CD4-positive, alpha-beta T cell (primary cell): ENCODE measurements at regions not wholly inside any gene's neighbourhood (a gene's known extent, or its start where the extent isn't known, plus 50 kb on each side); places are given as distances from the start of the nearest gene placed in this dataset.

Source experiments
- ATAC-seq: fragments of 200-7000 bp; cut with Tn5 transposase; one replicate; pipeline ENCODE4 v1.10.0; 2022; ENCODE audit warnings: mild to moderate bottlenecking; ENCODE audit not compliant: poor library complexity
- CTCF ChIA-PET: fragments of 350-600 bp; sonication (Branson Sonifier 250); formaldehyde crosslinking; loops from one replicate; lab custom pipeline; 2021; ENCODE audit warnings: antibody characterized with exemption, inconsistent platforms; lab: Charles Lee
- POLR2A ChIA-PET: fragments of 350-600 bp; sonication (Branson Sonifier 250); formaldehyde crosslinking; loops from one replicate; lab custom pipeline; 2021; ENCODE audit warnings: antibody characterized with exemption, inconsistent platforms; lab: Charles Lee
- DNase-seq, 14 experiments: peaks; one replicate each; pipeline ENCODE4 v3.0.0-alpha.2; 2013 to 2020; ENCODE audit warnings: mixed read lengths in 2 of 14
- H3K27ac ChIP-seq, 2 donors: one replicate each; pipeline versions ENCODE4 v1.5.1 to v1.7.0; 2013; ENCODE audit warnings: low read length in 2 of 2, low read depth in 1 of 2, mild to moderate bottlenecking in 1 of 2
- H3K27me3 ChIP-seq, 2 experiments: 1 replicate in 1 of 2; 2 replicates in 1 of 2; pipeline versions ENCODE4 v1.6.1 to v1.7.0; 2013; ENCODE audit warnings: low read length in 2 of 2, control low read depth in 1 of 2, mild to moderate bottlenecking in 1 of 2, moderate library complexity in 1 of 2; ENCODE audit not compliant: insufficient read depth in 2 of 2, control insufficient read depth in 1 of 2
- H3K36me3 ChIP-seq: one replicate; pipeline ENCODE4 v1.6.1; 2013; ENCODE audit warnings: low read length, control low read depth; ENCODE audit not compliant: insufficient read depth
- H3K4me1 ChIP-seq: one replicate; pipeline ENCODE4 v1.6.1; 2013; ENCODE audit warnings: low read length, control low read depth; ENCODE audit not compliant: insufficient read depth
- H3K4me3 ChIP-seq: one replicate; pipeline ENCODE4 v1.5.1; 2013; ENCODE audit warnings: mild to moderate bottlenecking, low read length, moderate library complexity
- H3K9me3 ChIP-seq, 2 experiments: 1 replicate in 1 of 2; 2 replicates in 1 of 2; pipeline versions ENCODE4 v1.6.1 to v1.7.0; 2013; ENCODE audit warnings: low read length in 2 of 2, mild to moderate bottlenecking in 2 of 2, control low read depth in 1 of 2, moderate library complexity in 1 of 2; ENCODE audit not compliant: control insufficient read depth in 1 of 2, insufficient read depth in 1 of 2
- H3K27ac Mint-ChIP-seq: one replicate; pipeline ENCODE4 v1.8.0; 2020; ENCODE audit warnings: mixed read lengths
- H3K27me3 Mint-ChIP-seq: one replicate; pipeline ENCODE4 v1.8.0; 2021; ENCODE audit warnings: mixed read lengths
- H3K36me3 Mint-ChIP-seq: one replicate; pipeline ENCODE4 v1.8.0; 2021; ENCODE audit warnings: low read depth, mixed read lengths
- H3K4me1 Mint-ChIP-seq: one replicate; pipeline ENCODE4 v1.8.0; 2021; ENCODE audit warnings: low read depth, mixed read lengths
- H3K4me3 Mint-ChIP-seq: one replicate; pipeline ENCODE4 v1.8.0; 2020; ENCODE audit warnings: mild to moderate bottlenecking, mixed read lengths
- H3K9me3 Mint-ChIP-seq: one replicate; pipeline ENCODE4 v1.8.0; 2020; ENCODE audit warnings: mixed read lengths
- intact Hi-C, 2 experiments: fragments of 100-400 bp; cut with DNase I in 1 of 2; cut with micrococcal nuclease in 1 of 2; formaldehyde crosslinking; loops; one replicate each; pipeline versions ENCODE4 v1.15.1 to v1.9.0; 2023 to 2025; cut with DNase I, micrococcal nuclease
- TF ChIP-seq, protein P1 (sequence below): fragments of 200-600 bp; IDR thresholded peaks from one replicate; pipeline ENCODE4 v1.8.0; 2022; ENCODE audit warnings: antibody characterized with exemption, mild to moderate bottlenecking

DNA sequence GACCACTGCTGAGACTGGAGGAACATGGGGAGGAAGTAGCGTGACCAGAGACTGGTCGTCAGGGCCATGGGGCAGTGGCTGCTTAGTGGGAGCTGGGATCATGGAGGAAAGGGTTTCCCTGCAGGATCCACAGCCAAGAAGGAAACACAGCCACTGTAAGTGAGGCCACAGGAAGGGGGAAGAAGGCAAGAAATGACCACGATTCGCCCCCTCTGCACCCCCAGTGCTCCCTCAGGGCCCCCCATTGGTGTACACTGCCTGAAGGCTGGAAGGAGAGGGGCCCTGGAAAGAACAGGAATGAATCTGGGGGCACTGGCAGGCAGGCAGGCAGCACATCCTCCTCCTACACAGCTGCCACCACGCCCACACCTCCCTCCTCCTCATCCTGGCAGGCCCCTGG, 62.5 kb upstream of the RMDN2 start:
- DNase-seq (no peak), ATAC-seq (no peak)
- peaks cover 17% of the 10 kb centered on the region for H3K27me3 Mint-ChIP-seq
- H3K4me3 ChIP-seq, result no peak overlapping the region
- CTCF ChIA-PET, result no interaction called here
- no peaks in the 10 kb centered on the region for H3K9me3 Mint-ChIP-seq
- H3K36me3 ChIP-seq, result no peaks in the 10 kb centered on the region
- POLR2A ChIA-PET, result no interaction called here
- H3K9me3 ChIP-seq, result peaks cover 0 to 4% of the 10 kb centered on the region in 2 experiments
- H3K36me3 Mint-ChIP-seq, result no peaks in the 10 kb centered on the region
- no peaks in the 10 kb centered on the region for H3K4me1 ChIP-seq
- H3K4me3 Mint-ChIP-seq, result no peak overlapping the region
- intact Hi-C loops, result no loop called here
- TF ChIP-seq, protein P1, sequence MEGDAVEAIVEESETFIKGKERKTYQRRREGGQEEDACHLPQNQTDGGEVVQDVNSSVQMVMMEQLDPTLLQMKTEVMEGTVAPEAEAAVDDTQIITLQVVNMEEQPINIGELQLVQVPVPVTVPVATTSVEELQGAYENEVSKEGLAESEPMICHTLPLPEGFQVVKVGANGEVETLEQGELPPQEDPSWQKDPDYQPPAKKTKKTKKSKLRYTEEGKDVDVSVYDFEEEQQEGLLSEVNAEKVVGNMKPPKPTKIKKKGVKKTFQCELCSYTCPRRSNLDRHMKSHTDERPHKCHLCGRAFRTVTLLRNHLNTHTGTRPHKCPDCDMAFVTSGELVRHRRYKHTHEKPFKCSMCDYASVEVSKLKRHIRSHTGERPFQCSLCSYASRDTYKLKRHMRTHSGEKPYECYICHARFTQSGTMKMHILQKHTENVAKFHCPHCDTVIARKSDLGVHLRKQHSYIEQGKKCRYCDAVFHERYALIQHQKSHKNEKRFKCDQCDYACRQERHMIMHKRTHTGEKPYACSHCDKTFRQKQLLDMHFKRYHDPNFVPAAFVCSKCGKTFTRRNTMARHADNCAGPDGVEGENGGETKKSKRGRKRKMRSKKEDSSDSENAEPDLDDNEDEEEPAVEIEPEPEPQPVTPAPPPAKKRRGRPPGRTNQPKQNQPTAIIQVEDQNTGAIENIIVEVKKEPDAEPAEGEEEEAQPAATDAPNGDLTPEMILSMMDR, result no peak
- H3K27ac ChIP-seq, result no peak overlapping the region
- peaks cover 0 to 2% of the 10 kb centered on the region in 2 experiments for H3K27me3 ChIP-seq
- H3K27ac Mint-ChIP-seq, result no peak overlapping the region
- H3K4me1 Mint-ChIP-seq, result no peaks in the 10 kb centered on the region

DNA sequence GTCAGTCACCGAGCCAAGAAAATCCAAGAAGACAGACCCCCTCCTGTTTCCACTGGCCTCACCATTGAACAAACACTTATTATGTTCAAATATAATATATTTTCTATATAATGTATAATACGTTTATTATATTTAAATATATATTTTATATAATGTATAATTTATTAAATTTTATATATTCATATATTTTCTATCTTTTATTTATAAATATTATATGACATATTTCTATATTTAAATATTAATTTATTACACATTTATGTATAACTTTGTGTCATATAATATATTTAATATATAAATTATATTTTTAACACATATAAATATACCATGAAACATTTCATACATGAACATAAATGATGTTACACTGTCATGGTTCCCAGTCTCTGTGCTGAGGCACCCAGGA, 60.9 kb upstream of the RMDN2 start:
- Mint-ChIP-seq H3K27me3 (peaks cover 17% of the 10 kb centered on the region), H3K4me1 (no peaks in the 10 kb centered on the region), H3K9me3 (no peaks in the 10 kb centered on the region), H3K36me3 (no peaks in the 10 kb centered on the region), H3K4me3 (no peak overlapping the region), H3K27ac (no peak overlapping the region)
- H3K4me3 ChIP-seq, result no peak overlapping the region
- CTCF ChIA-PET, result no interaction called here
- POLR2A ChIA-PET, result no interaction called here
- peaks cover 0 to under 1% of the 10 kb centered on the region in 2 experiments for H3K9me3 ChIP-seq
- ATAC-seq (no peak), DNase-seq (no peak)
- H3K4me1 ChIP-seq, result no peaks in the 10 kb centered on the region
- H3K27ac ChIP-seq, result no peak overlapping the region
- TF ChIP-seq, protein P1, result no peak
- no peaks in the 10 kb centered on the region for H3K36me3 ChIP-seq
- H3K27me3 ChIP-seq, result peaks cover 0 to 2% of the 10 kb centered on the region in 2 experiments
- intact Hi-C loops, result no loop called here

DNA sequence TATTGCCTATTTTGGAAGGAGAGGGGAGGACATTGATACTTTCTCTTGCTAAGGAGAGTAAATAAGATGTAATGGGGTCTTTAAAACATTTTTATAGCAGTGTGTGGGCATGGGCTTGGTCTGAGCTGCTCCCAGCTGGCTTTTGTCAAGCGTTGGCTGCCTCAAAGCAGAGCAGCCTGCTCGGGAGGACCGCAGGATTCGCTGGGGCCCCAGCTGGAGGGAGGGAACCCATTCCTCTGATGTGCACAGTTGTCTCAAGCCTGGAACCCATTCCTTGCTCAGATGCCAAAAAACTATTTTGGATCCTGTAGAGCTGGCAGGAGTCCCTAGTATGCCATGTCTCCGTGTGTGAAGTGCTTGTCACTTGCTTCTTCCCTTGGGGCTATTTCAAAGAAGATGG, 59.4 kb upstream of the RMDN2 start:
- ChIA-PET CTCF (no interaction called here), POLR2A (no interaction called here)
- peaks cover 17% of the 10 kb centered on the region for H3K27me3 Mint-ChIP-seq
- H3K27me3 ChIP-seq, result no peaks in the 10 kb centered on the region
- no peaks in the 10 kb centered on the region for H3K36me3 ChIP-seq
- no peaks in the 10 kb centered on the region for H3K36me3 Mint-ChIP-seq
- H3K4me3 ChIP-seq, result no peak overlapping the region
- H3K9me3 Mint-ChIP-seq, result no peaks in the 10 kb centered on the region
- no peaks in the 10 kb centered on the region for H3K4me1 Mint-ChIP-seq
- no peaks in the 10 kb centered on the region for H3K4me1 ChIP-seq
- DNase-seq, result no peak
- ATAC-seq, result no peak
- no peak overlapping the region for H3K27ac Mint-ChIP-seq
- H3K4me3 Mint-ChIP-seq, result no peak overlapping the region
- no peaks in the 10 kb centered on the region for H3K9me3 ChIP-seq
- no peak overlapping the region for H3K27ac ChIP-seq
- intact Hi-C loops, result no loop called here
- TF ChIP-seq, protein P1, result no peak
